Mucosa of descending colon (tissue), 3 donors: ENCODE measurements at regions not wholly inside any gene's neighbourhood (a gene's known extent, or its start where the extent isn't known, plus 50 kb on each side); places are given as distances from the start of the nearest gene placed in this dataset.
"Not testable (repeated sequence)": the region's sequence is repeated elsewhere in the genome, so short reads cannot be mapped to it uniquely, and the experiment has no call there.

ENCODE experiments used
- ATAC-seq: fragments of 200-7000 bp; cut with Tn5 transposase; one replicate; pipeline ENCODE4 v1.9.1; 2020; ENCODE audit warnings: mild to moderate bottlenecking, moderate library complexity
- DNase-seq, 3 donors: peaks; one replicate each; pipeline ENCODE4 v3.0.0-alpha.2; 2020
- H3K36me3 ChIP-seq: fragments of 200-600 bp; one replicate; pipeline ENCODE4 v1.8.0; 2021; ENCODE audit warnings: low read depth, mild to moderate bottlenecking
- H3K4me1 ChIP-seq: fragments of 200-600 bp; one replicate; pipeline ENCODE4 v1.8.0; 2021; ENCODE audit warnings: low read depth, mild to moderate bottlenecking
- H3K4me3 ChIP-seq: fragments of 200-600 bp; one replicate; pipeline ENCODE4 v1.8.0; 2021; ENCODE audit warnings: mild to moderate bottlenecking
- H3K9me3 ChIP-seq: fragments of 200-600 bp; one replicate; pipeline ENCODE4 v1.8.0; 2021; ENCODE audit warnings: mild to moderate bottlenecking
- intact Hi-C, 2 donors: fragments of 100-400 bp; cut with DNase I in 1 of 2; cut with micrococcal nuclease in 1 of 2; formaldehyde crosslinking; loops; one replicate each; pipeline versions ENCODE4 v1.11.0 to v1.11.1; 2022; cut with DNase I, micrococcal nuclease
- donor health status: DM: no; HTN: no; CAD: no; lungs with moderate emphysema.
- donor health status: DM: no; HTN: no; CAD: no.
- donor health status: DM: no; HTN: yes; CAD: no.

GRCh38 chr21:5975719-5976118, 4545.7 kb upstream of the TPTE start:
- H3K36me3 ChIP-seq, DNase-seq, ATAC-seq, intact Hi-C loops, H3K4me3 ChIP-seq, H3K4me1 ChIP-seq, H3K9me3 ChIP-seq: not testable (repeated sequence)

- H3K4me3 ChIP-seq, DNase-seq, H3K9me3 ChIP-seq, ATAC-seq, H3K36me3 ChIP-seq, H3K4me1 ChIP-seq, intact Hi-C loops: not testable (repeated sequence)
Observed at GRCh38 chr21:5997586-5997985, 4523.8 kb upstream of the TPTE start.

- DNase-seq, H3K36me3 ChIP-seq, H3K4me1 ChIP-seq, H3K4me3 ChIP-seq, ATAC-seq, intact Hi-C loops, H3K9me3 ChIP-seq: not testable (repeated sequence)
Observed at GRCh38 chr21:6015422-6016057, 4505.8 kb upstream of the TPTE start.

- intact Hi-C loops, ATAC-seq, H3K4me1 ChIP-seq, H3K36me3 ChIP-seq, H3K4me3 ChIP-seq, DNase-seq, H3K9me3 ChIP-seq: not testable (repeated sequence)
Observed at GRCh38 chr21:6020460-6020859, 4500.9 kb upstream of the TPTE start.

- H3K4me3 ChIP-seq, DNase-seq, H3K36me3 ChIP-seq, H3K9me3 ChIP-seq, H3K4me1 ChIP-seq, intact Hi-C loops: not testable (repeated sequence)
- peak; percentile 86 for ATAC-seq
Observed at GRCh38 chr21:6020953-6021716, 4500.2 kb upstream of the TPTE start.

GRCh38 chr21:6021717-6022270, 4499.6 kb upstream of the TPTE start:
- H3K36me3 ChIP-seq, H3K9me3 ChIP-seq, intact Hi-C loops, H3K4me3 ChIP-seq, H3K4me1 ChIP-seq, DNase-seq: not testable (repeated sequence)
- ATAC-seq, result peak; percentile 64

- intact Hi-C loops, H3K36me3 ChIP-seq, H3K4me1 ChIP-seq, H3K4me3 ChIP-seq, DNase-seq, H3K9me3 ChIP-seq: not testable (repeated sequence)
- ATAC-seq, result peak; percentile 59
Observed at GRCh38 chr21:6023331-6023730, 4498.1 kb upstream of the TPTE start.

GRCh38 chr21:6025139-6025538, 4496.2 kb upstream of the TPTE start:
- DNase-seq, H3K4me1 ChIP-seq, H3K4me3 ChIP-seq, H3K36me3 ChIP-seq, H3K9me3 ChIP-seq, intact Hi-C loops: not testable (repeated sequence)
- peak; percentile 28 for ATAC-seq

- ATAC-seq, result not testable (repeated sequence)
Observed at GRCh38 chr21:6027497-6027896, 4493.9 kb upstream of the TPTE start.

GRCh38 chr21:6034124-6034678, 4487.2 kb upstream of the TPTE start:
- ATAC-seq, H3K9me3 ChIP-seq, H3K4me3 ChIP-seq, intact Hi-C loops, H3K36me3 ChIP-seq, H3K4me1 ChIP-seq, DNase-seq: not testable (repeated sequence)

More at GRCh38 chr21:6027497-6027896, 4493.9 kb upstream of the TPTE start:
- DNase-seq, H3K36me3 ChIP-seq, intact Hi-C loops, H3K4me3 ChIP-seq, H3K9me3 ChIP-seq, H3K4me1 ChIP-seq: not testable (repeated sequence)

GRCh38 chr21:6034820-6035473, 4486.4 kb upstream of the TPTE start:
- H3K9me3 ChIP-seq, intact Hi-C loops, H3K4me1 ChIP-seq, DNase-seq, H3K36me3 ChIP-seq, H3K4me3 ChIP-seq: not testable (repeated sequence)
- peak; percentile 72 for ATAC-seq

- H3K4me3 ChIP-seq, result not testable (repeated sequence)
Observed at GRCh38 chr21:6035474-6036155, 4485.8 kb upstream of the TPTE start.

GRCh38 chr21:6039224-6039623, 4482.2 kb upstream of the TPTE start:
- intact Hi-C loops, DNase-seq, H3K36me3 ChIP-seq, H3K9me3 ChIP-seq, ATAC-seq, H3K4me3 ChIP-seq, H3K4me1 ChIP-seq: not testable (repeated sequence)

More at GRCh38 chr21:6035474-6036155, 4485.8 kb upstream of the TPTE start:
- intact Hi-C loops, H3K4me1 ChIP-seq, H3K36me3 ChIP-seq, DNase-seq, H3K9me3 ChIP-seq: not testable (repeated sequence)
- peak; percentile 95 for ATAC-seq
